ENCODE measurements at regions not wholly inside any gene's neighbourhood (a gene's known extent, or its start where the extent isn't known, plus 50 kb on each side); places are given as distances from the start of the nearest gene placed in this dataset.

GRCh38 chr2:105592288-105592687 lies 152.4 kb upstream of the NCK2 start:
- DNase-seq, result no peak

DNA sequence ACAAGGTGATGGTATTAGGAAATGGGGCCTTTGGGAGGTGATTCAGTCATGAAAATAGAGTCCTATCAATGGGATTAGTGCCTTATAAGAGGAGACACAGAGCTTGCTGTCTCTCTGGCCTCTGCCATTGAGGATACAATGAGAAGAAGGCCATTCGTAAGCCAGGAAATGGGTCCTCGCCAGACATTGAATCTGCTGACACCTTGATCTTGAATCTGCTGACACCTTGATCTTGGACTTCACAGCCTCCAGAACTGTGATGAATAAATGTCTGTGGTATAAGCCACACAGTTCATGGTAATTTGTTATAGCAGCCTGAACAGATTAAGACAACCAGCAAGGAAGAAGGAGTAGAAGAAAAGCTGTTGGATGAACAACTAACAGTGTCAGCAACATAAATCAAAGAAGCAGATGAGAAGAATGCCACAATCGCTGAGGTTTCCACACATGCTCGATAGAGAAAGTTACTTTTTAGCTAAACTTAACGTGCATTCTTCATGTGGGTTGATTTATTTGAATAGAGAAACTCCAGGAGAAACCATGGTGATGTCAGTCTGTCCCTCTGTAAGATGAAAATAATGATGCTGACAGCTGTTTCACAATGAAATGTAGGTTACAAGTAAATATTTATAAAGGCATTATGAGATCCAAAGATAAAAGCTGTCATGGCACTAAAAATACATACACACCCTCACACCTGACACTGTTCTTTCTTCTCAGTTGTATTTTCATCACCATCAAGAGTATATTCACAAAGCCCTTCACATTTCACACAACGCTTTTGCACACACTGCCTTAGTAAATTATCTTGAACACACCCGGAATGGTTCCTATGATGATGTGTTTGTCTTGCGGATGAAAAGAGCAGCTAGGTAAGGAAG lies 153.7 kb upstream of the NCK2 start:
- no peak for DNase-seq

- no peak for DNase-seq
Measured at GRCh38 chr2:105588581-105588980, 156.1 kb upstream of the NCK2 start.

- no peak for DNase-seq
Measured at GRCh38 chr2:105587637-105588036, 157.1 kb upstream of the NCK2 start.

- DNase-seq, result no peak
Measured at GRCh38 chr2:105584435-105585010, 160.2 kb upstream of the NCK2 start.

- DNase-seq, result peak; percentile 63
Measured at GRCh38 chr2:105582952-105583660, 161.6 kb upstream of the NCK2 start.

DNA sequence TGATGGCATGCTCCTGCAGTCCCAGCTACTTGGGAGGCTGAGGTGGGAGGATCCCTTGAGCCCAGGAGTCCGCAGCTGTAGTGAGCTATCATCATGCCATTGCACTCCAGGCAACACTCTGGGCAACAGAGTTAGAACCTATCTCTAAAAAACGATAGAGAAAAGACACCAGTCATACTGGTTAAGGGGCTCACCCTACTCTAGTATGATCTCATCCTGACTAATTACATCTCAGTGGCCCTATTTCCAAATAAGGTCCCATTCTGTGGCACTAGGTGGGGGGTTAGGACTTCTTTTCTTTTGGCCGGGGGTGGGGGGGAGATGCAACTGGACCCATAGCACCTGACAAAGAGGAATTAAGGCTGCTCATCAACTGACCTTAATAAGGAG lies 163.2 kb upstream of the NCK2 start:
- DNase-seq, result no peak

DNA sequence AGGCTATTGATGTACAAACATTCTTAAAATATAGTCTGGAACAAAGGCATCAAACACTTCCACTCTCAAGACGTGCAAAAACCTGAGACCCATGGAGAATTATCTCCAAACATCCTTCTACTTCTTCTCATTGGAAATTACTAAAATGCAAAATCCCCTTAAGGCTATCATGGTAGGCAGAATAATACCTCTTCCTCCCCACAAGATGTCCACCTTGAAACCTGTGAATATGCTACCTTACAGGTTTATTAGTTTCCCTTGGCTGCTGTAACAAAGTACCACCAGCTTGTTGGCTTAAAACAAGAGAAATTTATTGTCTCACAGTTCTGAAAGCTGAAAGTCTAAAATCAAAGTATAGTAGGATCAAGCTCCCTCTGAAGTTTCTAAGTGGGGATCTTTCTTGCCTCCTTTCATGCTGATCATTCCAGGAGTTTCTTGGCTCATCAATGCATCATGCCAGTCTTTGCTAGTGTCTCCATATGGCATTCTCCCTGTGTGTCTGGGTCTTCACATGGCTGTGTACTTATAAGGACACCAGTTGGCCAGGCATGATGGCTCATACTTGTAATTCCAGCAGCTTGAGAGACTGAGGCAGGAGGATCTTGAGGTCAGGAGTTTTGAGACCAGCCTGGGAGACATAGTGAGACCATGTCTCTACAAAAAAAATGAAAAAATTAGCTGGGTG lies 163.7 kb upstream of the NCK2 start:
- no peak for DNase-seq

DNA sequence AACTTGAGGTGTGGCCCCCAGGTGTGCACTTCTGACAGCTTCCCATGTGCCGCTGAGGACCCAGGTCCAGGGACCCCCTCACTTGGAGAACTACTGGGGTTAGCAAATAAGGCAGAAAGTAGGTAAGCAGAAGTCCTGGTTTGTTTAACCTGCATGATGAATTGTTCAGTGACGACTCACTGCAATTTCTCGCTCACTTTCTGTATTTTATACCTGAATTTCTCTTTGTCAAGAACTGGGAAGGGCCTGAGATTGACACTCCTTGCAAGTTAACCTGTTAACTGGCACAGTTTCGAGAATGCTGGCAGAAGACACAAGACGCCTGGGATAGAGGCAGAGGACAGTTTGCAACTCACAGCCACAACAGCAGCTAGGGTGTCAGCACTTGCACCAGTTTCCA lies 164.5 kb upstream of the NCK2 start:
- no peak for DNase-seq

GRCh38 chr2:105578166-105578565 lies 166.5 kb upstream of the NCK2 start:
- DNase-seq, result no peak

DNA sequence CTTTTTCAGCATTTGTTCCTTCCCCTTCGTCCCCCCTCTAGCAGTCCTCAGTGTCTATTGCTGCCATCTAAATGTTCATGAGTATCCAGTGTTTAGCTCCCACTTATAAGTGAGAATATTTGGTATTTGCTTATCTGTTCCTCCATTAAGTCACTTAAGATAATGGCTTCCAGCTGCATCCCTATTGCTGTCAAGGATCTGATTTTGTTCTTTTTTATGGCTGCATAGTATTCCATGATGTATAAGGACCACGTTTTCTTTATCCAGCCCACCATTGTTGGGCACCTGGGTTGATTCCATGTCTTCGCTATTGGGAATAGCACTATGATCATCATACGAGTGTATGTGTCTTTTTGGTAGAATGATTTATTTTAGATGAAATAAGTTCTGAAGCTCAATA lies 166.9 kb upstream of the NCK2 start:
- DNase-seq, result no peak

DNA sequence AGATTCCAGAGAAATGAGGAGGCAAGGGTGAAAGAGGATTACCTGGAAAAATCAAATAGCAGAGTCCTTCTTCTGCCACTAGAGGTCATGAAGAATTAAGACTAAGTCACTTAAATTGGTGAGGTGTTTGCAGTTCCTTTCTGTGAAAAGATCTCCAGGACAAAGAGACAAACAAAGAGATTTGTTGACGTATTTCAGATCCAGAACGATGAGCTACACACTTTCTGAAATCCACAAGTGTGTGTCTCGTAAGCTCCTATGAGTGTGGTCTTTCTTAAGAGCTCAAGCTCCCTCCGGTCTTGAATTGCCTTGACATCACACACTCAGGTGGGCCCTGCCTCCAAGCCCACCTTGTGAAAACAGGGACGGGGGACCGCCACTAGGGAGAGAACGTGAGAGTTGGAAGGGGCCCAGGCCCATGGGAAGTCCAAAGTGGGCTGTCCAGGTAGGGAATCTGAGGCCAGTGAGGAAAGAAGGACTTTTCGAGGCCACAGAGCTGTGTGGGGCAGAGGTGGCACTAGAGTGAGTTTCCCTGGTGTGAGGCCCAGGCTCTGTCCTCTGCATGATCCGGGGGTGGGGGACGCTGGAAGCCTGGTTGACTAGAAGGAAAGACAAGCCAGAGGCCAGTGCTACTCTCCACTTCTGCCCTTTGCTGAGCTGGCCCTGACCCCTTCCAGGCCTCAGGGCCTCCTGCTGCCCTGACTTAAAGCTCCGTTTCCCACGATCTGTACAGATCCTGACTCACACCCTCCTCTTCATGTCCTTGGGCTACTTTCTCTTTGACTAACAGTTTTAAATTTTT lies 168.1 kb upstream of the NCK2 start:
- peak; percentile 40 for DNase-seq

DNA sequence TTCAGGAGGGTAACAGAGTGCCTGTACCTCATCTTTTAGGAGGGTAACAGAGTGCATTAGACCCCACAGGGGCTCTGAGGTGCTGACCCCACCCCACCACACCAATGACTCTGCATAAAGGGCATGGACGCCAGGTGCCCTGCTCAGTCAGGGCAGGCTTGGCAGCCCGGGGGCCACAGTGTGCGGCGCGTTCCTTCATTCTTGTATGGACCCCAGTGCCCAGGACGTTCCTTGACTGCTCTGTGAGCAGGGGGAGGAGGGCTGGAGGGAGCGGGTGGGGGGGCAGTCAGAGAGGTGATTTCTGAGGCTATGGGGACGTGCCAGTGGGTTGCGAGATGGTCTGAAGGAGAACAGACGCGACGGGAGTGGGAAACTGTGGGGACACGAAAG lies 168.7 kb upstream of the NCK2 start:
- no peak for DNase-seq

DNA sequence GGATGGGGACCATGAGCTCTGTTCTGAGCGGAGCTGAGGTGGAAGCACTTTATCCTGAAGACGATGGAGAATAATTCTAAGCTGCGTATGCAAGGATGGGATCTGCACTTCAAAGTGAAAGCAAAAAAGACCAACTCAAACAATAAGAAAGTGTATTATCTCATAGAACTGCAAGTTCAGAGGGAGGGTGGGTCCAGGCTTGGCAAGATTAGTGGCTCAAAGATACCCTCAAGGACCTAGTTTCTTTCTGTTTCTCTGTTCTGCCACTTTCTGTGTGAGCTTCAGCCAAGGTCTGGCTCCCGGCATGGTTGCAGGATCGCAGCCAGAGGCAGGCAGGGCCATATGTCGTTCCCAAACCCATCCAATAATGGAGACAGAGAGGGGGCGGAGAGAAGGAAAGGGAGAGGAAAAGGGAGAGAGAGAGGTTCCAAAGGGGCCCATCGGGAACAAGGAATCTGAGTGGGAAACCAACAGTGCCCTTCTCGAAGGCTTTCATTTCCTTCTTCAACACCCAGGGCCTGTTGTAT lies 169.2 kb upstream of the NCK2 start:
- no peak for DNase-seq

- DNase-seq, result no peak
Measured at GRCh38 chr2:105574796-105575344, 169.8 kb upstream of the NCK2 start.

DNA sequence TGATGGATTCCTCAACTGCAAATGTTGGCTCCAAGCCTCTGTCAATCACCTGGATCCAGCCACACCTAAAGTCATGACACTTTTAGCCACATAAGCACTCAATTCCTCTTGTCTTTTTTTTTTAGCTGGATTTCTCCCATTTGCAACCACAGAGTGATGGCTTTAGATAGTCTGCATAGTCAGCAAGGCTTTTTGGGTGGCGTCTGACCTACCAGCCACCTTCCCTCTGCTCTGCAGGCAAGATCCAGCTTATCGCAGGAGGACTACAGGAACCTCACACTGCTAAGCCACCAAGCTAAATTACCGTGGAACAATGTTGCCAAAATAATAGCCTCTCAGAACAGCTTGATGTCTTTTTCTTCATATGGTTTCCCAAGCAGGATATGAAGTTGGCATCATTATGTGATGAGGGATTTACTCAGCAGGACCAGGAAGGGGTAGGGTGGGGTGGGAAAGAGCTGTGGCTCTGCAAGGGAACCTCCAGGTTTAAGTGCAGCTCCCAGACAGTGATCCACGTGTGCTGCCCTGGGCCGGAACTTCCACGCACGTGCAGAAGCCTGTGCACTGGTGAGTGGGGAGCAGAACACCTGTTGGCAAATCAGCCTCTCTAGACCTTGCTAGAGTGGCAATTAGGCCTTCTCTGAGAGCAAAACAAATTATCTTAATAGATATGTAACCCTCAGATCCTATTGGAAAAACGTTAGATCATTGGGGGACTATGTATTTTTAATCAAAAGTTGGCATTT lies 170.6 kb upstream of the NCK2 start:
- DNase-seq, result peak; percentile 63

DNA sequence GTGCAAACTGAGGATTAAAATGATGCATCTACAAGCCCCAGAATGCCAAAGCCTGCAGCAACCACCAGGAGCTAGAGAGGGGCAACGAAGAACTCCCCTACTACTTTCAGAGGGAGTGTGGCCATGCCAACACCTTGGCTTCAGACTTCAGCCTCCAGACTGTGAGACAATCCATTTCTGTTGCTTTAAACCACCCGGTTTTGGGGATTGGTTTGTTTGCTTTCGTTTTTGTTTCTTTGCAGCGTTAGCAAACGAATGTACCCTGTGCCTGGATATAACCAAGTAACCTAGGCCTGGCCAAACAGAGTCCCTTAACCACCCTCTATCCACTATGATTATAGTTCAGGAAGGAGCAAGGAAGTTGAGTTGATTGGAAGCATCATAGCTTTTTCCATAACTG lies 171.2 kb upstream of the NCK2 start:
- no peak for DNase-seq

GRCh38 chr2:105571445-105571987 lies 172.7 kb upstream of the FHL2 start:
- DNase-seq, result no peak

DNA sequence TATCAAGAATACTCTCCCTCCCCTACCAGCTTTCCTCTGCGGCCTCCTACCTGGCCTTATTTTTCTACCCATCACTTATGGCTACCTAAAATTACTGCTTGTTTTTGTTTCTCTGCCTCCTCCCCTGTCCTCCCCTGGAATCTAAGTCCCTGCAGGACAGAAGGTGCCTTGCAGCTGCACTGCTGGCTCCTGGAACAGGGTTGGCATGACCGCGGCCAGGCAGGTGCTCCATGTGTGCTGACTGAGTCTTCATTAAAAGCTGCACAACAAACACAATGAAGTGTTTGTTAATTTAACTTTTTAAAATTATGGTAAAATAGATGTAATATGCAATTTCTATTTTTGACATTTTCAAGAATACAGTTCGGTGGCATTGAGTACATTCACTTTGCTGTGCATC lies 171.9 kb upstream of the FHL2 start:
- no peak for DNase-seq

GRCh38 chr2:105570326-105570725 lies 171.5 kb upstream of the FHL2 start:
- DNase-seq, result no peak

- no peak for DNase-seq
Measured at GRCh38 chr2:105569606-105570005, 170.8 kb upstream of the FHL2 start.

Measured in NCI-H1436 treated with DMSO at 0.1 percent for 48 hours (cell line).